GM13977 (cell line): ENCODE measurements at regions not wholly inside any gene's neighbourhood (a gene's known extent, or its start where the extent isn't known, plus 50 kb on each side); places are given as distances from the start of the nearest gene placed in this dataset.

Source experiments
- DNase-seq: peaks from one replicate; pipeline ENCODE4 v3.0.0; 2012; ENCODE audit warnings: low spot score
- CTCF ChIP-seq: IDR thresholded peaks from 2 replicates; pipeline ENCODE4 v1.5.1; 2012; ENCODE audit warnings: mild to moderate bottlenecking, control low read depth; ENCODE audit not compliant: insufficient read depth; ENCODE audit errors: extremely low read depth, missing control alignments
- in situ Hi-C: fragments of 300-500 bp; cut with MboI; formaldehyde crosslinking; loops from one replicate; pipeline ENCODE4 v1.12.0; 2022; ENCODE audit warnings: low sequenced_read_pairs, low pct_unique_long_range_greater_than_20kb, mixed read lengths, inconsistent platforms; ENCODE audit not compliant: unreplicated experiment

DNA sequence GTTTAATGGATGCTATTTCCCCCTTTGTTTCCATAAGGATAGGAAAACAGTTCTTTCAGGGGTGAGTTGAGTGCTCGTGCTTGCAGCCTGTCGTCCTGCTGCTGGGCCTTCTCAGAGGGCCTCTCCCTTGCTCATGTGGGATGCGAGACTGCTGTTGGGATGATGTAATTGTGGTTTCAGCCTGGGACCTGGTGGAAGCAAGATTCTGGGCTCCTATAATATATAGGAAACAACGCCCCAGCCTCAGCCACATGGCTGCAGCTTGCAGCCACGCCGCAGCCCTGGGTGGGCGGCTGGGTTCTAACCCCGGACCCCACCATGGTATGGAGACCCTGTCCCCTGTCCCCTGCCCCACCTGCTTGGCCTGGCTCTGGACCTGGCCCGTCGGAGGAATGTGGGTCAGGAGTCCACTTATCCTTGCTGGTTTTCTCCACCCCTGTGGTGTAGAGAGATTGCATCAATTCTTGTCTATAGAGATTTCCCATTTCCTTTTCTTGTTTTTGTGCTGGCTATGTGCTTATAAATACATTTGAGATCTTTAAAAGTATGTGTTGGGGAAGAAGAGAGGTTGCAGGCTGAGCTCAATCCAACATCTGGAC is 357.8 kb downstream of the SIPA1L2 start:
- no peak for TF ChIP-seq CTCF
- in situ Hi-C loops: no loop called here
- DNase-seq: no peak

- no peak for TF ChIP-seq CTCF
- DNase-seq: no peak
- in situ Hi-C loops: no loop called here
Measured at GRCh38 chr1:232271299-232271698, 358.6 kb downstream of the SIPA1L2 start.

GRCh38 chr1:232269988-232270387 is 359.9 kb downstream of the SIPA1L2 start:
- no peak for TF ChIP-seq CTCF
- in situ Hi-C loops: no loop called here

GRCh38 chr1:232267837-232268598 is 361.9 kb downstream of the SIPA1L2 start:
- in situ Hi-C loops: no loop called here
- no peak for TF ChIP-seq CTCF
- DNase-seq: no peak

More at GRCh38 chr1:232269988-232270387, 359.9 kb downstream of the SIPA1L2 start:
- no peak for DNase-seq

GRCh38 chr1:232267092-232267836 is 362.7 kb downstream of the SIPA1L2 start:
- no peak for TF ChIP-seq CTCF
- in situ Hi-C loops: no loop called here
- DNase-seq: no peak

GRCh38 chr1:232263452-232263851 is 366.5 kb downstream of the SIPA1L2 start:
- no peak for DNase-seq
- TF ChIP-seq CTCF: no peak
- in situ Hi-C loops: no loop called here
